Left lung (tissue), 4 donors: ENCODE measurements at regions not wholly inside any gene's neighbourhood (a gene's known extent, or its start where the extent isn't known, plus 50 kb on each side); places are given as distances from the start of the nearest gene placed in this dataset.

Source experiments
- ATAC-seq: fragments of 200-7000 bp; cut with Tn5 transposase; one replicate; pipeline ENCODE4 v1.9.1; 2020; ENCODE audit warnings: moderate library complexity
- DNase-seq, 4 donors: peaks; one replicate each; pipeline ENCODE4 v3.0.0-alpha.2; 2013 to 2020
- H3K27ac ChIP-seq, 2 donors: fragments of 200-600 bp; sonication (generic) in 1 of 2; one replicate each; pipeline versions ENCODE4 v1.5.0 to v1.8.0; 2020 to 2021
- H3K27me3 ChIP-seq, 2 donors: fragments of 200-600 bp; sonication (generic) in 1 of 2; one replicate each; pipeline versions ENCODE4 v1.5.0 to v1.8.0; 2020 to 2021
- H3K36me3 ChIP-seq, 2 donors: fragments of 200-600 bp; sonication (generic) in 1 of 2; one replicate each; pipeline versions ENCODE4 v1.5.0 to v1.8.0; 2020 to 2021
- H3K4me1 ChIP-seq, 2 donors: fragments of 200-600 bp; one replicate each; pipeline ENCODE4 v1.8.0; 2021
- H3K4me3 ChIP-seq, 2 donors: fragments of 200-600 bp; sonication (generic) in 1 of 2; one replicate each; pipeline versions ENCODE4 v1.5.0 to v1.8.0; 2020 to 2021; ENCODE audit warnings: mild to moderate bottlenecking in 1 of 2
- H3K9me3 ChIP-seq, 2 donors: fragments of 200-600 bp; sonication (generic) in 1 of 2; one replicate each; pipeline versions ENCODE4 v1.5.0 to v1.8.0; 2020 to 2021
- CTCF ChIP-seq, 2 donors: fragments of 200-600 bp; sonication (generic) in 1 of 2; IDR thresholded peaks; one replicate each; pipeline versions ENCODE4 v1.5.0 to v1.8.0; 2021; ENCODE audit warnings: antibody characterized with exemption in 2 of 2
- intact Hi-C, 2 donors: fragments of 100-400 bp; cut with DNase I; formaldehyde crosslinking; loops; one replicate each; pipeline versions ENCODE4 v1.11.2 to v1.14.2; 2022
- donor health status: DM: no; HTN: yes; CAD: no.
- donor health status: DM: no; HTN: no; CAD: no.

- no peak for ATAC-seq
- intact Hi-C loops: no loop called here
- Histone ChIP-seq H3K4me1 (no peaks in the 10 kb centered on the region), H3K27ac (no peak overlapping the region), H3K27me3 (no peaks in the 10 kb centered on the region), H3K9me3 (no peaks in the 10 kb centered on the region), H3K4me3 (no peak overlapping the region), H3K36me3 (no peaks in the 10 kb centered on the region)
- no peak for TF ChIP-seq CTCF (IDR thresholded peaks at IDR 0.05)
- no peak for DNase-seq
These were observed 1021.1 kb downstream of the EFNB2 start for GRCh38 chr13:105514401-105514800.

- TF ChIP-seq CTCF (IDR thresholded peaks at IDR 0.05): no peak
- intact Hi-C loops: no loop called here
- H3K27me3 ChIP-seq: no peaks in the 10 kb centered on the region
- DNase-seq (no peak), ATAC-seq (no peak)
- no peaks in the 10 kb centered on the region for H3K9me3 ChIP-seq
- H3K4me3 ChIP-seq: no peak overlapping the region
- no peaks in the 10 kb centered on the region for H3K36me3 ChIP-seq
- no peak overlapping the region for H3K27ac ChIP-seq
- H3K4me1 ChIP-seq: no peaks in the 10 kb centered on the region
These were observed 1022.0 kb downstream of the EFNB2 start for GRCh38 chr13:105513448-105513847.

- Histone ChIP-seq H3K4me3 (no peak overlapping the region), H3K36me3 (no peaks in the 10 kb centered on the region), H3K4me1 (no peaks in the 10 kb centered on the region), H3K27ac (no peak overlapping the region), H3K9me3 (no peaks in the 10 kb centered on the region), H3K27me3 (no peaks in the 10 kb centered on the region)
- DNase-seq (no peak), ATAC-seq (no peak)
- TF ChIP-seq CTCF (IDR thresholded peaks at IDR 0.05): no peak
- intact Hi-C loops: no loop called here
These were observed 1025.3 kb downstream of the EFNB2 start for GRCh38 chr13:105509981-105510762.

- Histone ChIP-seq H3K36me3 (no peaks in the 10 kb centered on the region), H3K4me3 (no peak overlapping the region), H3K9me3 (no peaks in the 10 kb centered on the region), H3K27me3 (no peaks in the 10 kb centered on the region), H3K27ac (no peak overlapping the region), H3K4me1 (no peaks in the 10 kb centered on the region)
- DNase-seq: no peak
- TF ChIP-seq CTCF (IDR thresholded peaks at IDR 0.05): no peak
- no peak for ATAC-seq
- intact Hi-C loops: no loop called here
These were observed 1029.0 kb downstream of the EFNB2 start for GRCh38 chr13:105506463-105506862.

- Histone ChIP-seq H3K36me3 (no peaks in the 10 kb centered on the region), H3K9me3 (no peaks in the 10 kb centered on the region), H3K27me3 (no peaks in the 10 kb centered on the region), H3K4me1 (no peaks in the 10 kb centered on the region), H3K27ac (no peak overlapping the region), H3K4me3 (no peak overlapping the region)
- ATAC-seq (no peak), DNase-seq (no peak)
- intact Hi-C loops: no loop called here
- no peak for TF ChIP-seq CTCF (IDR thresholded peaks at IDR 0.05)
These were observed 1033.3 kb downstream of the EFNB2 start for GRCh38 chr13:105502193-105502592.
